Gastroesophageal sphincter (tissue), 3 donors: ENCODE measurements at regions not wholly inside any gene's neighbourhood (a gene's known extent, or its start where the extent isn't known, plus 50 kb on each side); places are given as distances from the start of the nearest gene placed in this dataset.

Experiments
- EP300 ChIP-seq: sonication (generic); formaldehyde crosslinking; IDR thresholded peaks from one replicate; pipeline ENCODE4 v1.6.1; 2017; ENCODE audit warnings: antibody characterized with exemption, mild to moderate bottlenecking
- POLR2A ChIP-seq, 2 donors: fragments of 450-650 bp; IDR thresholded peaks; one replicate each; pipeline ENCODE4 v1.6.1; 2017; ENCODE audit warnings: antibody characterized with exemption in 2 of 2, mild to moderate bottlenecking in 2 of 2, moderate library complexity in 1 of 2
- POLR2AphosphoS5 ChIP-seq: sonication (generic); formaldehyde crosslinking; IDR thresholded peaks from one replicate; pipeline ENCODE4 v1.6.1; 2017; ENCODE audit warnings: antibody characterized with exemption
- TF ChIP-seq, protein P1 (sequence below), 4 experiments: fragments of 200-600 bp in 2 of 4; fragments of 450-650 bp in 2 of 4; sonication (generic) in 1 of 4; IDR thresholded peaks; one replicate each; pipeline ENCODE4 v1.5.1; 2017 to 2019; ENCODE audit warnings: antibody characterized with exemption in 4 of 4, mild to moderate bottlenecking in 2 of 4, moderate library complexity in 2 of 4

DNA sequence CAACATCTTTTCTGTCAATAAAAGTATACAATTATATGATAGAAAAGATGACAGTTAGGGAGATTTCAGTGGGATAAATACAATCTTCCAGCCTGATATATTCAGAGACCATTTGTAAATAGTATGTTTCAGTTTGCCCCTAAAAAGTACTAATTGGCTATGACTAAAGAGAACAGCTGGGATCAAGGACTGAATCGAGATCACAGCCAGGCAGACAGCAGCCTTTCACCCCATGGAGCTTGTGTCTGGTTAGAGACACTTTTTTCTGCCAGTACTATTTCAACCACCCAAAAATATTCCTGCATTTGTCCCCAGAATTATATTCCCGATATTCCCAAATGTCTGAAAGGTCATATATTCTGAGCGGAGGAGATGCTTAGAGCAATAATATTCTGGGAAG lies 577.3 kb upstream of the TLE4 start:
- TF ChIP-seq, protein P1, sequence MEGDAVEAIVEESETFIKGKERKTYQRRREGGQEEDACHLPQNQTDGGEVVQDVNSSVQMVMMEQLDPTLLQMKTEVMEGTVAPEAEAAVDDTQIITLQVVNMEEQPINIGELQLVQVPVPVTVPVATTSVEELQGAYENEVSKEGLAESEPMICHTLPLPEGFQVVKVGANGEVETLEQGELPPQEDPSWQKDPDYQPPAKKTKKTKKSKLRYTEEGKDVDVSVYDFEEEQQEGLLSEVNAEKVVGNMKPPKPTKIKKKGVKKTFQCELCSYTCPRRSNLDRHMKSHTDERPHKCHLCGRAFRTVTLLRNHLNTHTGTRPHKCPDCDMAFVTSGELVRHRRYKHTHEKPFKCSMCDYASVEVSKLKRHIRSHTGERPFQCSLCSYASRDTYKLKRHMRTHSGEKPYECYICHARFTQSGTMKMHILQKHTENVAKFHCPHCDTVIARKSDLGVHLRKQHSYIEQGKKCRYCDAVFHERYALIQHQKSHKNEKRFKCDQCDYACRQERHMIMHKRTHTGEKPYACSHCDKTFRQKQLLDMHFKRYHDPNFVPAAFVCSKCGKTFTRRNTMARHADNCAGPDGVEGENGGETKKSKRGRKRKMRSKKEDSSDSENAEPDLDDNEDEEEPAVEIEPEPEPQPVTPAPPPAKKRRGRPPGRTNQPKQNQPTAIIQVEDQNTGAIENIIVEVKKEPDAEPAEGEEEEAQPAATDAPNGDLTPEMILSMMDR (IDR thresholded peaks at IDR 0.05): no peak
- TF ChIP-seq POLR2A (IDR thresholded peaks at IDR 0.05) (no peak), POLR2AphosphoS5 (no peak), EP300 (no peak)
